ENCODE measurements at regions not wholly inside any gene's neighbourhood (a gene's known extent, or its start where the extent isn't known, plus 50 kb on each side); places are given as distances from the start of the nearest gene placed in this dataset.

- no TSS peak for BruUV-seq (replicated peaks)
- Histone ChIP-seq H3K4me2 (ENCODE audit: low read length) (no peak overlapping the region), H2AFZ (ENCODE audit: low read length) (no peak overlapping the region), H3K4me1 (ENCODE audit: insufficient read depth, low read length, poor library complexity, severe bottlenecking) (no peaks in the 10 kb centered on the region), H4K20me1 (ENCODE audit: insufficient read depth, low read length) (no peaks in the 10 kb centered on the region), H3K36me3 (ENCODE audit: insufficient read depth, low read length) (no peaks in the 10 kb centered on the region), H3K9me2 (ENCODE audit: insufficient read depth, low read length) (no peaks in the 10 kb centered on the region), H3K9me3 (ENCODE audit: low read length) (no peaks in the 10 kb centered on the region), H3K4me3 (ENCODE audit: low read depth, low read length, poor library complexity, severe bottlenecking) (no peak overlapping the region), H3K79me2 (ENCODE audit: insufficient read depth, low read depth, low read length) (no peaks in the 10 kb centered on the region), H3K27ac (ENCODE audit: low read depth, low read length, poor library complexity, severe bottlenecking) (no peak overlapping the region)
- no peak for DNase-seq (ENCODE audit: low spot score)
- no peak for TF ChIP-seq CTCF (conservative IDR thresholded peaks at IDR 0.05; ENCODE audit: low read length)
- no peak for TF ChIP-seq EZH2phosphoT487 (IDR thresholded peaks at IDR 0.05; ENCODE audit: borderline replicate concordance, low read depth, low read length)
- CTCF ChIA-PET (ENCODE audit: unreplicated experiment) = no interaction called here
- POLR2A ChIA-PET = interaction anchor here (0.8 kb wide), 1 partner anchor 41 kb away, joined by 4 read pairs; no protein-coding TSS in a partner anchor
- intact Hi-C loops (cut with micrococcal nuclease; ENCODE audit: unreplicated experiment) = no loop called here
These were observed 630.6 kb upstream of the SGCD start for GRCh38 chr5:155696362-155696761.

- ChIA-PET CTCF (ENCODE audit: unreplicated experiment) (no interaction called here), POLR2A (no interaction called here)
- Histone ChIP-seq H4K20me1 (ENCODE audit: insufficient read depth, low read length) (no peaks in the 10 kb centered on the region), H3K4me2 (ENCODE audit: low read length) (no peak overlapping the region), H3K36me3 (ENCODE audit: insufficient read depth, low read length) (no peaks in the 10 kb centered on the region), H3K79me2 (ENCODE audit: insufficient read depth, low read depth, low read length) (no peaks in the 10 kb centered on the region), H3K4me3 (ENCODE audit: low read depth, low read length, poor library complexity, severe bottlenecking) (no peak overlapping the region), H3K9me2 (ENCODE audit: insufficient read depth, low read length) (no peaks in the 10 kb centered on the region), H3K9me3 (ENCODE audit: low read length) (no peaks in the 10 kb centered on the region), H3K4me1 (ENCODE audit: insufficient read depth, low read length, poor library complexity, severe bottlenecking) (no peaks in the 10 kb centered on the region), H3K27ac (ENCODE audit: low read depth, low read length, poor library complexity, severe bottlenecking) (no peak overlapping the region), H2AFZ (ENCODE audit: low read length) (no peak overlapping the region)
- intact Hi-C loops (cut with micrococcal nuclease; ENCODE audit: unreplicated experiment) = no loop called here
- BruUV-seq (replicated peaks) = no TSS peak
- DNase-seq (ENCODE audit: low spot score) = no peak
- TF ChIP-seq EZH2phosphoT487 (IDR thresholded peaks at IDR 0.05; ENCODE audit: borderline replicate concordance, low read depth, low read length) (no peak), CTCF (conservative IDR thresholded peaks at IDR 0.05; ENCODE audit: low read length) (no peak)
These were observed 629.7 kb upstream of the SGCD start for GRCh38 chr5:155697236-155697635.

GRCh38 chr5:155699385-155699784 lies 627.6 kb upstream of the SGCD start:
- H4K20me1 ChIP-seq (ENCODE audit: insufficient read depth, low read length) = no peaks in the 10 kb centered on the region
- no peaks in the 10 kb centered on the region for H3K9me2 ChIP-seq (ENCODE audit: insufficient read depth, low read length)
- H3K4me1 ChIP-seq (ENCODE audit: insufficient read depth, low read length, poor library complexity, severe bottlenecking) = no peaks in the 10 kb centered on the region
- ChIA-PET CTCF (ENCODE audit: unreplicated experiment) (no interaction called here), POLR2A (no interaction called here)
- H3K36me3 ChIP-seq (ENCODE audit: insufficient read depth, low read length) = no peaks in the 10 kb centered on the region
- H3K79me2 ChIP-seq (ENCODE audit: insufficient read depth, low read depth, low read length) = no peaks in the 10 kb centered on the region
- no peak overlapping the region for H2AFZ ChIP-seq (ENCODE audit: low read length)
- no peak overlapping the region for H3K4me2 ChIP-seq (ENCODE audit: low read length)
- intact Hi-C loops (cut with micrococcal nuclease; ENCODE audit: unreplicated experiment) = no loop called here
- H3K27ac ChIP-seq (ENCODE audit: low read depth, low read length, poor library complexity, severe bottlenecking) = no peak overlapping the region
- BruUV-seq (replicated peaks) = no TSS peak
- no peak overlapping the region for H3K4me3 ChIP-seq (ENCODE audit: low read depth, low read length, poor library complexity, severe bottlenecking)
- no peaks in the 10 kb centered on the region for H3K9me3 ChIP-seq (ENCODE audit: low read length)
- no peak for TF ChIP-seq EZH2phosphoT487 (IDR thresholded peaks at IDR 0.05; ENCODE audit: borderline replicate concordance, low read depth, low read length)
- TF ChIP-seq CTCF (conservative IDR thresholded peaks at IDR 0.05; ENCODE audit: low read length) = no peak
- DNase-seq (ENCODE audit: low spot score) = no peak
